LNCAP (cell line): ENCODE measurements at regions not wholly inside any gene's neighbourhood (a gene's known extent, or its start where the extent isn't known, plus 50 kb on each side); places are given as distances from the start of the nearest gene placed in this dataset.

Experiments
- TF ChIP-seq, protein P1 (sequence below): fragments of 450-650 bp; IDR thresholded peaks from 2 replicates; pipeline ENCODE4 v1.5.1; 2017; ENCODE audit warnings: mild to moderate bottlenecking

GRCh38 chr3:193052354-193053045 lies 134.8 kb upstream of the MB21D2 start:
- TF ChIP-seq, protein P1, sequence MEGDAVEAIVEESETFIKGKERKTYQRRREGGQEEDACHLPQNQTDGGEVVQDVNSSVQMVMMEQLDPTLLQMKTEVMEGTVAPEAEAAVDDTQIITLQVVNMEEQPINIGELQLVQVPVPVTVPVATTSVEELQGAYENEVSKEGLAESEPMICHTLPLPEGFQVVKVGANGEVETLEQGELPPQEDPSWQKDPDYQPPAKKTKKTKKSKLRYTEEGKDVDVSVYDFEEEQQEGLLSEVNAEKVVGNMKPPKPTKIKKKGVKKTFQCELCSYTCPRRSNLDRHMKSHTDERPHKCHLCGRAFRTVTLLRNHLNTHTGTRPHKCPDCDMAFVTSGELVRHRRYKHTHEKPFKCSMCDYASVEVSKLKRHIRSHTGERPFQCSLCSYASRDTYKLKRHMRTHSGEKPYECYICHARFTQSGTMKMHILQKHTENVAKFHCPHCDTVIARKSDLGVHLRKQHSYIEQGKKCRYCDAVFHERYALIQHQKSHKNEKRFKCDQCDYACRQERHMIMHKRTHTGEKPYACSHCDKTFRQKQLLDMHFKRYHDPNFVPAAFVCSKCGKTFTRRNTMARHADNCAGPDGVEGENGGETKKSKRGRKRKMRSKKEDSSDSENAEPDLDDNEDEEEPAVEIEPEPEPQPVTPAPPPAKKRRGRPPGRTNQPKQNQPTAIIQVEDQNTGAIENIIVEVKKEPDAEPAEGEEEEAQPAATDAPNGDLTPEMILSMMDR, result no peak

- TF ChIP-seq, protein P1, result no peak
These were observed 135.4 kb upstream of the MB21D2 start for GRCh38 chr3:193053046-193053435.

DNA sequence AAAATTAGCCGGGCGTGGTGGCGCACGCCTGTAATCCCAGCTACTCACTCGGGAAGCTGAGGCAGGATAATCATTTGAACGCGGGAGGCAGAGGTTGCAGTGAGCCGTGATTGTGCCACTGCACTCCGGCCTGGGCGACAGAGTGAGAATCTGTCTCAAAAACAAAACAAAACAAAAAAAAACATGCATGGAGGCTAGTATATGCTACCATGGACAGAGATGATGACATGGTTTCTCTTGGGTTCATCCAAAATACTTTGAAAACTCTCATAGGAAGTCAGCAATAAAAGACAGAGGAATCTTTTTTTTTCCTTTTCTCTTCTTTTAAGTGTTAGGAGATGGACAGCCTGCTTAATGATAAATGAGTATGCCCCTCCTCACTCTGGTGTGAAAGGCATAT lies 137.7 kb upstream of the MB21D2 start:
- TF ChIP-seq, protein P1, result no peak

DNA sequence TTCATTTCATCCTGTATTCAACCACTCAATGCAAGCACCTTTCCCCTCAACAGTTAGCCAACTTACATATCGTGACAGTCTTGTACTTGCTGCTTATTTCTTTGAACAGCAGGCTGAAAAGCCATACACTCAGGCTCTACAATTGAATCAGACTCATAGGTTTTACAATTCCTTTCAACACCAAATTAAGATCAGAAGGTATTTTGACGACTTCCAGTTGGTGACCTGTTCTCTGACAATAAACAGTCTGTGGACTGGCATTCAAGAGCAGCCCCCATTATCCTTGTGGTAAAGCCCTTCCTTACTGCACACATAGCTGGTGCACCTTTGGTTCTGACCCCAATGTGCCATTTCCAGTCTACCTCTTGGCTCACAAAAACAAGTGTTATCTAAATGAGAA lies 140.0 kb upstream of the MB21D2 start:
- TF ChIP-seq, protein P1, result no peak

- TF ChIP-seq, protein P1, result no peak
These were observed 143.3 kb upstream of the MB21D2 start for GRCh38 chr3:193060748-193061546.

DNA sequence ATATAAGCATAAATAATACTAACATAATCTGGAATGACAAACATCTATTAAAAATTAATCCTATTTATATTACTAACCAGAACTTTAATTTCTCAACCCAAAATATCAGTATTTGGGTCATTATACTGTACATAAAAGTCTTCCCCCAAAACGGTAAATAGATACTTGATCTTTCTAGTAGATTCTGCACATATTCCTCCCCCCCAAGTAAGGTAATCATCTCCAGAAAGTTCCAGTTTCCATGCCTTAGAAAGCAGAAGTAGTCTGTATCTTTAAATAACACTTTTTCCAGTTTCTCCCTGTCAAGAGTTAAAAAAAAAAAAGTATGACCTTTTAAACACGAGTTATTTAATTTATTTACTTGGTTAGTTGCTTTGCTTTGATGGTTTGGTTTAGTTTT lies 150.7 kb upstream of the MB21D2 start:
- TF ChIP-seq, protein P1, result no peak

GRCh38 chr3:193078996-193079753 lies 161.5 kb upstream of the MB21D2 start:
- TF ChIP-seq, protein P1, result no peak
